Muscle of leg (tissue), 3 donors: ENCODE measurements at regions not wholly inside any gene's neighbourhood (a gene's known extent, or its start where the extent isn't known, plus 50 kb on each side); places are given as distances from the start of the nearest gene placed in this dataset.
"Not testable (repeated sequence)": the region's sequence is repeated elsewhere in the genome, so short reads cannot be mapped to it uniquely, and the experiment has no call there.

ENCODE experiments used
- DNase-seq: peaks from one replicate; pipeline ENCODE4 v3.0.0; 2013
- H3K27ac ChIP-seq: one replicate; pipeline ENCODE4 v1.5.1; 2013; ENCODE audit warnings: mild to moderate bottlenecking, low read length, control low read depth
- H3K27me3 ChIP-seq: one replicate; pipeline ENCODE4 v1.6.1; 2013; ENCODE audit warnings: low read length; ENCODE audit not compliant: control insufficient read depth, insufficient read depth
- H3K36me3 ChIP-seq: one replicate; pipeline ENCODE4 v1.6.1; 2013; ENCODE audit warnings: low read length; ENCODE audit not compliant: control insufficient read depth, insufficient read depth
- H3K4me1 ChIP-seq: one replicate; pipeline ENCODE4 v1.6.1; 2013; ENCODE audit warnings: low read length; ENCODE audit not compliant: control insufficient read depth, insufficient read depth
- H3K4me3 ChIP-seq: one replicate; pipeline ENCODE4 v1.5.1; 2013; ENCODE audit warnings: low read length, control low read depth
- H3K9me3 ChIP-seq: replicated peaks from 2 replicates; pipeline ENCODE4 v1.6.1; 2013; ENCODE audit warnings: low read depth, low read length; ENCODE audit not compliant: control insufficient read depth
- WGBS: methylation state at CpG from one replicate; pipeline ENCODE4 v1.1.5; 2013; ENCODE audit warnings: missing lambda C conversion rate; ENCODE audit not compliant: insufficient coverage; 5-methylcytosine and 5-hydroxymethylcytosine counted together

DNA sequence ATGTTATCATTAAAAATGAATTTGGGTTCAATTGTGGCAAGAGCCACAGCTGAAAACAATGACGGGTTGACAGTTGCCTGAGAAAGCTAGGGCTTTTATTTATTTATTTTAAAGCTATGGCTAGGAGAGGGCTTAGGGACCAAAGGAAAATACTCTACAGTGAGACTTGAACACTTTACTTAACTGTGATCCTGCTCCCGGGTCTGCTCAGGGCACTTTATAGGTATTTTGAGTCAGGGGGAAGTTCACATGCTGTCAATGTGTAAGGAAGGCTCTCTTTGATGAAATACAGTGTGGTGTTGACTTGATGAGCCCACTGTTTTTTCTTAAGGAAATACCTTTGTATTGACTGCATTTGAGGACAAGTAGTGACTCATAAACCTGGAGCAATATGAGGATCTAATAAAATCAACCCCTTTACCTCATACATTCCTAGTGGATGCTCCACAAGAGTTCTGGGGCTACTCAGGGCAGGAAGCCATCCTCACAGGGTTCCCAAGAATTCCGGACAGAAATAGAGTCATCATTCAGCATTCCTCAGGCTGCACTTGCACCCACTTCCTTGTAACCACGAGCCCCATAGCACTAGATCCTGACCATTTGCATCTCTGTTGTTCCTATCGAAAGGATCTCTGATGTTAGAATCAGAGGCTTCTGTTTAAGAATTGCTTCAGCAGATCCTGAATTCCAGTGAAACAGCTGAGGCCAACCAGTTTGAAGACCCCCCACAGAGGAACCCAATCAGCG, 61.0 kb upstream of the PNPLA4 start:
- H3K4me3 ChIP-seq, H3K9me3 ChIP-seq, H3K36me3 ChIP-seq, H3K4me1 ChIP-seq, H3K27ac ChIP-seq, DNase-seq: not testable (repeated sequence)
- H3K27me3 ChIP-seq = peaks cover 13% of the 10 kb centered on the region
- 70% methylated on average over 2 of the region's 6 CpGs for WGBS

DNA sequence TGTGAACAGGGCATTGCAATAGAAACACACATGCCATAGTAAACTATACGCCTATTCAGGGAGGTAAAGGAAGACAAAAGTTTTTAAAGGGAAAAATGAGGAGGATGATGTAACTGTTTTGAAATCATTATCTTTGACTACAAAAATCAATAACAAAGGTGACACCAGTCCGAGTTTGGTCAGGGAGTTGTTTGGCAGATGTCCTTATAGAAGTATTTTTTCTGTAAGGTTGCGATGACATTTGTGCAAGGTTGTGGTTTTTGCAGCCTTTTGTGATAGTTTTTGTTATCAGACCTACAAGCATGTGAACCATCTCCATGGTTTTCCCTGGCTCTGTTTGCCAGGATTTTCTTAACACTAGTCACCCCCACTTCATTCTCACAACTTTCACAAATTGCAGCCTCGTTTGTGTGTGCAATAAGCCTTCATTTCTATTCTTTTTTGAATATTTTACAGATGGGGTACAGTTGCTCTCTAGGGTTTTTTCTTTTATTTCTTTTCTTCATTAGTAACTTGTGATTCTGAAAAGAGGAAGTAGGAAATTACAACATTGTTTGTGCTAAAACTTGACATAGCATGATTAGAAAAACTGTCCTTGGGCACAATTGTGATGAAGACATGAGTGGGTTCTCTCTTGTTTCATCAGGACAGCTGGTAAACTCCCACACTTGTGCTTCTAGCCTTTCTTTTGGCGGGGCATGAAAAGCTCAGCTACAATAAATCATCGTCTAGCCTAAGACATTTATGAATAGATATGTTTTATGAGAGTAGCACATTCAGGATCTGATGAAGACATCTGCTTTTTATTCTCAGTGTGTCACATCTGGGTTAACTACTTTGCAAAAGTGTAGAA, 60.2 kb upstream of the PNPLA4 start:
- Histone ChIP-seq H3K27me3 (peaks cover 13% of the 10 kb centered on the region), H3K9me3 (no peaks in the 10 kb centered on the region), H3K27ac (no peak overlapping the region), H3K36me3 (no peaks in the 10 kb centered on the region), H3K4me1 (no peaks in the 10 kb centered on the region), H3K4me3 (no peak overlapping the region)
- WGBS = no CpG with 5 or more reads among the region's 6 CpGs
- DNase-seq = no peak

GRCh38 chrX:7986738-7987137, 59.5 kb upstream of the PNPLA4 start:
- not testable (repeated sequence) for DNase-seq, H3K27ac ChIP-seq, H3K4me3 ChIP-seq, H3K36me3 ChIP-seq, H3K9me3 ChIP-seq, H3K4me1 ChIP-seq
- WGBS = no CpG with 5 or more reads among the region's 9 CpGs
- H3K27me3 ChIP-seq = peaks cover 13% of the 10 kb centered on the region

- Histone ChIP-seq H3K4me3 (no peak overlapping the region), H3K9me3 (no peaks in the 10 kb centered on the region), H3K4me1 (no peaks in the 10 kb centered on the region), H3K36me3 (no peaks in the 10 kb centered on the region), H3K27me3 (peaks cover 13% of the 10 kb centered on the region), H3K27ac (no peak overlapping the region)
- no peak for DNase-seq
Measured at GRCh38 chrX:7985568-7985967, 58.4 kb upstream of the PNPLA4 start.

DNA sequence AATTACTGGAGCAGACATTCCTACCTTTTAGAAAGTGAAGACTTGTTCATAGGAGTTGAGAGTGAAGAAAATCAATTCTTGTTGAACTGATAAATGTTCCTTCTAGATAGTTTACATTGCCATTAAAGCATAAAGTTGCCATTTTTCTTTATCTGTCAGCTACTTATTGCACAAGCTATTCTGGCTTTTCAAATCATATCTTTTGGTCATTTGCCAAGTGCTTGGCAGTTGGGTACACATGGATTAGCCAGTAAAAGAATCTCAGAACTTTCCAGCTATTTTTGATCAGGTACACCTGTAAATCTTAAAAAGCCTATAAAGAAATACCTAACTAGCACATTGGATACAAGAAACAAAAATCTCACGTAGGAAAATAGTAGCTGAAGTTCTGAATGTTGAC, 56.4 kb upstream of the PNPLA4 start:
- Histone ChIP-seq H3K4me1 (no peaks in the 10 kb centered on the region), H3K27me3 (peaks cover 2% of the 10 kb centered on the region), H3K9me3 (no peaks in the 10 kb centered on the region), H3K4me3 (no peak overlapping the region), H3K36me3 (no peaks in the 10 kb centered on the region), H3K27ac (no peak overlapping the region)
- WGBS = no CpG with 5 or more reads among the region's 1 CpG
- DNase-seq = no peak
